Adrenal gland (tissue), 5 donors: ENCODE measurements at regions not wholly inside any gene's neighbourhood (a gene's known extent, or its start where the extent isn't known, plus 50 kb on each side); places are given as distances from the start of the nearest gene placed in this dataset.

Source experiments
- POLR2A ChIP-seq, 2 donors: fragments of 450-650 bp; IDR thresholded peaks; one replicate each; pipeline ENCODE4 v1.6.1; 2017; ENCODE audit warnings: antibody characterized with exemption in 2 of 2, mild to moderate bottlenecking in 2 of 2, moderate library complexity in 1 of 2
- TF ChIP-seq, protein P1 (sequence below), 6 experiments: fragments of 450-650 bp in 4 of 6; fragments of 200-600 bp in 2 of 6; sonication (generic) in 1 of 6; IDR thresholded peaks; 1 replicate in 5 of 6; 2 replicates in 1 of 6; pipeline versions ENCODE4 v1.5.1 to v1.8.0; 2016 to 2021; ENCODE audit warnings: antibody characterized with exemption in 6 of 6, mild to moderate bottlenecking in 2 of 6, moderate library complexity in 1 of 6
- donor health status: DM: no; HTN: no; CAD: no.

DNA sequence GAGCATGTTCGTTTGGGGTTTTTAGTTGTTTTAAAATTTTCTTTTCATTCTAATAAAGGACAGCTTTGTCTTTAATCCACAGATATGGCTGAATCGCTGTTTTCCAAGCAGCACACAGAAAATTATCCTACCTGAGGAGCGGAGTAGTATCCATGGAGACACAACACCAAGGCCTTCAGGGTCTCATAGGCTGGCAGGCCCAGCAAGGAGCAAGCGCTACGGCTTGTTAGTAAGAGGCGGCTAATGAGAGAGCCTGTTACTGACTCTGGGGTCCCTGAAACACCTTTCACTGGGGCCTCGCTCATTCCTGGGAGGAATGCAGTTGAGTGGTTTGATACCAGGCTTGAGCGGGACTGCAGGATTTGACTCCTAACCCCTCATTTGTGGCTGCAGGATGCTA, 303.8 kb upstream of the CDH4 start:
- TF ChIP-seq, protein P1, sequence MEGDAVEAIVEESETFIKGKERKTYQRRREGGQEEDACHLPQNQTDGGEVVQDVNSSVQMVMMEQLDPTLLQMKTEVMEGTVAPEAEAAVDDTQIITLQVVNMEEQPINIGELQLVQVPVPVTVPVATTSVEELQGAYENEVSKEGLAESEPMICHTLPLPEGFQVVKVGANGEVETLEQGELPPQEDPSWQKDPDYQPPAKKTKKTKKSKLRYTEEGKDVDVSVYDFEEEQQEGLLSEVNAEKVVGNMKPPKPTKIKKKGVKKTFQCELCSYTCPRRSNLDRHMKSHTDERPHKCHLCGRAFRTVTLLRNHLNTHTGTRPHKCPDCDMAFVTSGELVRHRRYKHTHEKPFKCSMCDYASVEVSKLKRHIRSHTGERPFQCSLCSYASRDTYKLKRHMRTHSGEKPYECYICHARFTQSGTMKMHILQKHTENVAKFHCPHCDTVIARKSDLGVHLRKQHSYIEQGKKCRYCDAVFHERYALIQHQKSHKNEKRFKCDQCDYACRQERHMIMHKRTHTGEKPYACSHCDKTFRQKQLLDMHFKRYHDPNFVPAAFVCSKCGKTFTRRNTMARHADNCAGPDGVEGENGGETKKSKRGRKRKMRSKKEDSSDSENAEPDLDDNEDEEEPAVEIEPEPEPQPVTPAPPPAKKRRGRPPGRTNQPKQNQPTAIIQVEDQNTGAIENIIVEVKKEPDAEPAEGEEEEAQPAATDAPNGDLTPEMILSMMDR (IDR thresholded peaks at IDR 0.05) = no peak
- TF ChIP-seq POLR2A (IDR thresholded peaks at IDR 0.05) = no peak
